ENCODE measurements at regions not wholly inside any gene's neighbourhood (a gene's known extent, or its start where the extent isn't known, plus 50 kb on each side); places are given as distances from the start of the nearest gene placed in this dataset.

DNA sequence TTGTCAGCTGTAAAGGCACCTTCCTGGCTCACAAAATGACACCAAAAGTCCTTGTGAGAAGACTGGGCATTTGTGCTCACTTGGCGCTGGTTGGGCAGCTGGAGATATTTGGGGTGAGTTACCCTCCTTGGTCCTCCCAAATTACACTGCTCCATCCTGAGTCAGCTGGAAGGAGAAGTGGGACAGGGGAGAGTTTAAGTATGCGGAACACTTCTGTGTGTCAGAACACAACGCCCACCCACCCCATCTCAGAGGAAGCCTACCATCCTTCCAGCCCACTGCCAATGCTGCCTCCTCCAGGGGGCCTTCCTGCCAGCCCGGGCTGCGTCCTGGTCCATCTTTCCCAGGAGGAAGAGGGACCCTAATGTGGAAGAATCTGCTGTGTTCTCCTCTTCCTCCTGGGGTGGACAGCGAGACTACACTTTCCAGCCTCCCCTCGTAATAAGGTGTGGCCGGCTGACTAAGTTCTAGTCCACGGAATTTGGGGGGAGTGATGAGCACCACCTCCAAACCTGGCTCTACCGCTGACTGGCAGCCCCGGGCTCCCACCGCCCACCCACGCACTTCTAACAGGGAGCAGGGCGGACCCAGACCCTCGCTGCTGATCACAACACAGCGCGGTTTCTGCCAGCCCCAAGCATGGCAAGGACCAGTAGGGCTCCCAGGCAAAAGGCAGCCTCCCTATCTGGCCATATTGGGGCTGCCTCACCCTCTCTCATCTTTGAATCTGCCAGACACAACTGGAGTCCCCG is 265.0 kb downstream of the XXYLT1 start:
- DNase-seq (ENCODE audit: low read depth in 1 of 2, low spot score in 1 of 2), result no peak

DNA sequence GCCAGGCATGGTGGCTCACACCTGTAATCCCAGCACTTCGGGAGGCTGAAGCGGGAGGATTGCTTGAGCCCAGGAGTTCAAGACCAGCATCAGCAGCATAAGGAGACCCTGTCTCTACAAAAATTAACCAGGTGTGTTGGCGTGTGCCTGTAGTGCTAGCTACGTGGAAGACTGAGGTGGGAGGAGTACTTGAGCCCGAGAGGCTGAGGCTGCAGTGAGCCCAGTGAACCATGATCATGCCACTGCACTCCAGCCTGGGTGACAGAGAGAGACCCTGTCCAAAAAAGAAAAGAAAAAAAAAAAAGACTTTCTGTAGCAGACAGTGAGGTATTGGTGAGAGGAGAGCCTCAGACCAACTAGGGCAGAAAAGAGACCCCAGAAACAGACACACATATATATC is 263.8 kb downstream of the XXYLT1 start:
- DNase-seq (ENCODE audit: low read depth in 1 of 2, low spot score in 1 of 2), result no peak

DNA sequence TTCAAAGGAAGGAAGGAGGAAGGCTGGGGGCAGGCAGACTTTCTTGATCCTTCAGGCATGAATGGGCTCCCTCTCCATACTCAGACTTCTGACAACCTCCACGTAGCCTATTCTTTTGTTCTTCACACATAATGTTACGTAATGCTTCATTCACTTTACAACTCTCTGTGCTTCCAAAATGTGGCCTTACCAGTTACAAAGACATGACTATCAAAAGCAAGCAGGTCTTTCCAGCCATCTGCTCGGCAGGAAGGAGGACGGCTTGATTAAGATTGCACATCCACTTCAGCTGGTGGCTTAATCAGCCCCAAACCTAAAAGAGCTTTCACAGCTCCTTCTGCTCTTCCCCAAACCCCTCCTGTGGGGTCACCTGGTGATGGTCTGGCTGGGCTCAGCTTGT is 263.2 kb downstream of the XXYLT1 start:
- no peak for DNase-seq (ENCODE audit: low read depth in 1 of 2, low spot score in 1 of 2)

DNA sequence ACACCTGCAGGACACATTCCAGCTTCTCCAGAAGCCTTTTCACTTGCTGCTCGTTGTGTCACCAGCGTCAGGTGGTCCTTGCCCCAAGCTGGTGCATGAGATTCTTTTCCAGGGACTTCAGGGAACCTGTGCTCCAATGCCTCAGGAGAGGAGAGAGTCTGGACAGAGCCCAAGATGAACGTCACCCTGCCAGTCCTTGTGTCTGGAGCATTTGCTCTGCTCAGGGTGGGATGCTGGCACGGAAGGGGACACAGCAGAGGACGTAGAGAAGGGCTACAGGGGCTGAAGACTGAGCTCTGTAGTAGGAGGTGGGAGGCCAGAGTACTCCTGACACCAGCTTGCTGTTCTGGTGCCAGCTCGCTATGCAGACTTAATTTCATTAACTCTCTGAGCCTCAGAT is 262.1 kb downstream of the XXYLT1 start:
- DNase-seq (ENCODE audit: low read depth in 1 of 2, low spot score in 1 of 2), result no peak

DNA sequence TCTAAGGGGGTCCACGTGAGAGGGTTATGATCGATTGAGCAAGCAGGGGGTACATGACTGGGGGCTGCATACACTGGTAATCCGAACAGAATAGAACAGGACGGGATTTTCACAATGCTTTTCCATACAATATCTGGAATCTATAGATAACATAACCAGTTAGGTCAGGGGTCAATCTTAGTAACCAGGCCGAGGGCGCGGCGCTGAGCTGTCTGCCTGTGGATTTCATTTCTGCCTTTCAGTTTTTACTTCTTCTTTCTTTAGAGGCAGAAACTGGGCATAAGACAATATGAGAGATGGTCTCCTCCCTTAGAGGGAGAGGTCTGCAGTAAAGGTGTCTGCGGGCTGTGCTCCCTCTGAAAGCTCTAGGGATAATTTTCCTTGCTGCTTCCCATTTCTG is 261.3 kb downstream of the XXYLT1 start:
- no peak for DNase-seq (ENCODE audit: low read depth in 1 of 2, low spot score in 1 of 2)

DNA sequence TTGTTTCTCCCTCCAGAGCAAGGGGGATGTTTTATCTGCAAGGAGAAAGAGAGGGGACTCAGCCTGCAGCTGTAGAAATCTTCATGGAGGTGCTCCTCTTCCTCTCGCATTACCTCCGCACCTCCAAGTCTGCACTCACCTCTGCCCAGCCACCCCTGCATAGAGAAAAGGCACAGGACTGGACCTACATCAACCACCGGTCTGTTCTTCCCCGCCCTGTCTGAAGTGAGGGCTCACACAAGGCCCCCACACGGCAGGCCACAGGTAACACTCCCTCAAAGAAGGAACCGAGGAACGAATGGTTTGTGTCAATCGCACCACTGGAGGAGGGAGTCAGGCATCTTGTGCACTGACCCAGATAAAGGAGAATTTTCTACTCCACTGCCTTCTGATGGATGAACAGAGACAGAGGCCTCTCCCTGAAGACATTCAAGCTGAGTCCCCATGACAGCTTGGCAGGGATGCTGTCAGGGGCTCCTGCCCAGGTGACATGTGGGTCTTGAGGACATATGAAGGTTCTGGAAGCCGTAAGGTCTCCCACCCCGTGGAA is 260.3 kb downstream of the XXYLT1 start:
- no peak for DNase-seq (ENCODE audit: low read depth in 1 of 2, low spot score in 1 of 2)

DNA sequence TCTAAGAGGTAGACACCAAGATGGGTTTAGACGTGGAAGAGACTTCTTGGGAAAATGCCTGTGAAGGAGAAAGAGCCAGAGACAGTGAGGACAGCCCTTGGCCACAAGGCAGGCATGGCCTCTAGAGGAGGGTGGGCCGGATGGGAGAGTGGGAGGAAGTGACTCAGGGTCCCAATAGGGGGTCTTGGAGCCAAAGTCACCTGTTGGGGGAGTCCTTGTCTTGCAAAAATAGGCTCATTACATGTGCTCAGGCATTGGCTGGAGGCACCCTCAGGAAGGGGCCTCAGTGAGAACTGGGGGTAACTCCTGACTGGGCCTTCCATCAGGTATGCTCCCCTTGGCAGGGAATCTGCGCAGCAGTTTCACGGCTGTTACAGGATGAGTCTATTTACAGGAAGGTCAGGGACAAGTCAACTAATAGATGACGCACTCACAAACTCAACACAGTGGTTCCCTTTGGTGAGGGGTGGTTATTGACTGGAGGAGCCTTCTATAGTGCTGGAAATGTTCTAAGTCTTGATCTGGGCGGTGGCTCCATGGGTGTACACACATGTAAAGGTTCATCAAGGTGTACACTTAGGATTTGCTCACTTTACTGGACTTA is 259.6 kb downstream of the XXYLT1 start:
- no peak for DNase-seq (ENCODE audit: low read depth in 1 of 2, low spot score in 1 of 2)

DNA sequence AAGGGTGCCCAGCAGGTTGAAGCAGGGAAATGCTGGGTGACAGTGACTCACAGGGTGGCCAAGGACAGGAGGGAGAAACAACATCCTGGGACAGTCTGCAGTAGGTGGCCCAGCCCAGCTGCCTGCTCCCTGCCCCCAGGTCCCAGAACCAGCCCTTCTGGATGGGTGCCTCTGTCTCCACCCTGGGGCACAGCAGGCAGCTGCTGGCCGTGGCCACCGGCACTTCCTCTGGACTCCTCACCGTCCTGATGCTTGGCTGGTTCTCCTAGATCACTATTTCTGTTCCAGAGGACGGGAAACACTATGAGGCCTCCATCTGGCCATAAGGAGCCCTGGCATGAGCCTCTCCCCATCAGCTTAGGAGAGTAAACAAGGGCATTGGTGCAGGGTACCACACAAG is 258.9 kb downstream of the XXYLT1 start:
- no peak for DNase-seq (ENCODE audit: low read depth in 1 of 2, low spot score in 1 of 2)

DNA sequence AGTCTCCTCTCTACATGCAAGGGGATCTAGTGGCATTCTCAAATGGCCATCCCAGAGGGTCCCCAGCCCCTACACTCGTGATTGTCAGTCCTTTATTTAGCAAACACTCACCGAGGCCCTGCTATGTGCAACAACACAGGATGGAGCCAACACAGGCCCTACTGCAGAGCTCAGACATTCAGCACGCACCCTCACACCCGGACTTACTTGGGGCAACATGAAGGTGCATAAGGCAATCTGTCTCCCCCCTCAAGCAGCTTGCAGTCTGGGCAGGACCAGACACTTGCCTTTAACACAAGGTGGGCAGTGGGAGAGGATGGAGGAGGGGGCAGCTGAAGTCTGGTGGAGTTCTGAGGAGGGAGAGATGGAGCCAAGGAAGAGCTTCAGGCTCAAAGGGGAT is 258.4 kb downstream of the XXYLT1 start:
- DNase-seq (ENCODE audit: low read depth in 1 of 2, low spot score in 1 of 2), result no peak

DNA sequence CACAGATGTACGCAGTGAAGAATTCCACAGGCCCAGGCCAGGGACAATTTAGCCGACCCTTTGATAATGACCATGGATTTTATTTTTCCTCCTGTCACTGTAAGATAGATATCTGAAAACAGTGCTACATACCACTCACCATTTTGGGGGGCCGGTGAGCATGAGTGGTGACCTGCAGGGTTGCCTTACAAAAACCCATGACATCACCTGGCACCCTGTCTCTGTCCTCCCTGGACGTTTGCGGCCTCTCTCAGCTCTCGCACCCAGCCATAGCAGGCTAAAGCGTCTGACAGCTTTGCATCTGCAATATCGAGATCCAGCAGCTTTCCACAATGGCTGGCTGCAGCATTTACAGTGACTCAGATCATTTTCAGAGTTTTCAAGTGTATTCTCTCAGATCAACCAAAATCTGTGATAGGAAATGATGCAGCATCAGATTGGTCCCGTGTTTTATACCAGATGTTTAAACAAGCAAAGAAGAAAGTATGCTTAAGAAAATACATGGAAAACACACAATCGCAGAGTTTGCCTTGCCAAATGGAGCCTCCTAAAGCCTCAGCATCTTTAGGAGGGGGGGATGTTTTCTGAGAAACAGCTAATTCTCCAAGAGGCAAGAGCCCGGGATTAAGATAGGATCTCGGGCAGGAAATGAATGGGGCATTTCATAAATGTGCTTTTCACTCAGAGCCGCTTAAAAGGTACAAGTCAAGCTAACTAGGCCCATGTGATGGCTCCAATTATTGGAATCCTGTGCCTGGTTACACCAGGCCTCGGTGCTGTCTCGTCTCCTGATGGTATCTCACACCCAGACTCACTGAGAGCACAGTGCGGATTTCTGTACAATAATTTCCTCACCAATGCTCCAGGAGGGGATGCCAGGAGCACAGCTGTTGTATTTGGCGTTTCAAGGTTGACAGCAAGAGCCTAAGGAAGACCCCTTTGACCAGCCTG is 257.3 kb downstream of the XXYLT1 start:
- no peak for DNase-seq (ENCODE audit: low read depth in 1 of 2, low spot score in 1 of 2)

DNA sequence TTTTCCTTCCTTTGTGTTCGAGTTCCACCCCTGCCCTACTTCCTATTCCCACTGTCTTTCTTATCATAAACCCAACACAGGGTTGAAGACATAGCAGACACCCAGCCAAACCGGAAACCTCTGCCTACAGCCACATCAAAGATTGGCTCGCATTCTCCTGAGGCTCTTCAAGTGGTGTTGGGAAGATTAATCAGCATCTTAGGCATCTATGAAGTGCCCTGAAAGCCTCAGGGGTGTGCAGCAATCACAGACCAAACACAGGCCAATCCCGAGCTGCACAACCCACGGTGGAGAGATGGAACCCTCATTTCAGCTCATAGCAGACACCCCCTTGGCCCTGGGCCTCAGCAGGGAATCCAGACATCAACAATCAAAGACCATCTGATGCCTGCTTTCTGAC is 255.9 kb downstream of the XXYLT1 start:
- DNase-seq (ENCODE audit: low read depth in 1 of 2, low spot score in 1 of 2), result no peak

DNA sequence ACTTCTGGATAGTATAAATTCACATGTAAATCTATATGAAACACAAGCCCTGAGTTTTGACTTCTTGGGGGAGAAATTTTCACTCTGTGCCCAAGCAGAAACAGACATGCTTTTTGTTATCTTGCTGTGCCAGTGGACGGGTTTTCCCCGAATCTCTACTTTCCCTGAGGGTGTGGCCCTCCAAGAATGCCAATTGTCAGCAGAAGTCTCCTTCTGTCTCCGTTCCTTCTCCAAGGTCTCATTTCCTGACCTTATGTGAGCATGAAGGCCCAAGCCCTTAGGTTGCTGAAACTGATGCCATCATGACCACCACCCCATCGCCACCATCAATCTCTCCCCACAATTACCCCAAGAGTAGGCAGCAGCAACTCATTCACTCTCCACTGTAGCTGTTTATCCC is 253.8 kb downstream of the XXYLT1 start:
- no peak for DNase-seq (ENCODE audit: low read depth in 1 of 2, low spot score in 1 of 2)

Data from activated CD4-positive, alpha-beta T cell treated with anti-CD3 and anti-CD28 coated beads, Interleukin-2, amount 50 U/mL, for 24 hours (primary cell).